ENCODE measurements at regions not wholly inside any gene's neighbourhood (a gene's known extent, or its start where the extent isn't known, plus 50 kb on each side); places are given as distances from the start of the nearest gene placed in this dataset.

- Histone ChIP-seq H4K5ac (ENCODE audit: insufficient read length, low read depth, low read length) (no peak overlapping the region), H3K4me1 (replicated peaks in 1 of 4; ENCODE audit: control insufficient read depth in 3 of 4, insufficient read depth in 4 of 4, low read length in 3 of 4) (no peaks in the 10 kb centered on the region), H2BK15ac (ENCODE audit: low read length) (no peak overlapping the region), H3K27ac (ENCODE audit: low read depth, low read length) (no peak overlapping the region), H2AK5ac (ENCODE audit: low read depth, low read length) (no peak overlapping the region), H2AFZ (ENCODE audit: low read length) (no peak overlapping the region), H3K4ac (replicated peaks; ENCODE audit: insufficient read length, low read depth, low read length) (no peak overlapping the region), H2BK12ac (ENCODE audit: low read depth, low read length) (no peak overlapping the region), H2BK5ac (ENCODE audit: low read depth, low read length) (no peak overlapping the region), H3K18ac (ENCODE audit: extremely low read depth, low read length) (no peak overlapping the region), H2BK20ac (ENCODE audit: low read length) (no peak overlapping the region), H3K36me3 (ENCODE audit: control insufficient read depth in 2 of 4, insufficient read depth in 4 of 4, low read length in 3 of 4) (no peaks in the 10 kb centered on the region), H3K9ac (replicated peaks in 1 of 4; ENCODE audit: extremely low read depth in 1 of 4, low read depth in 3 of 4, low read length in 3 of 4) (no peak overlapping the region), H3K79me1 (ENCODE audit: low read depth, low read length) (no peaks in the 10 kb centered on the region), H3K79me2 (ENCODE audit: control insufficient read depth in 1 of 2, insufficient read depth in 2 of 2, low read length in 2 of 2) (no peaks in the 10 kb centered on the region), H3K27me3 (replicated peaks in 1 of 4; ENCODE audit: control insufficient read depth in 3 of 4, extremely low read depth in 1 of 4, insufficient read depth in 3 of 4, low read length in 3 of 4) (0 out of 7 replicates have a peak, but pooled peaks cover 0 to 1% (median 0%) of the 10 kb centered on the region in 4 experiments), H3K4me2 (ENCODE audit: insufficient read depth in 1 of 2, low read depth in 2 of 2, low read length in 2 of 2) (no peak overlapping the region), H2BK120ac (replicated peaks; ENCODE audit: low read depth, low read length) (no peak overlapping the region), H3K56ac (replicated peaks; ENCODE audit: insufficient read length, low read depth, low read length) (no peak overlapping the region), H4K91ac (replicated peaks; ENCODE audit: insufficient read length, low read length) (no peak overlapping the region), H3K14ac (ENCODE audit: insufficient read length) (no peak overlapping the region), H3K23ac (ENCODE audit: insufficient read length) (no peak overlapping the region), H4K20me1 (replicated peaks in 1 of 2; ENCODE audit: control insufficient read depth in 1 of 2, insufficient read depth in 2 of 2, low read length in 2 of 2) (no peaks in the 10 kb centered on the region), H3K9me3 (ENCODE audit: insufficient read depth in 2 of 2, low read depth in 1 of 2, low read length in 1 of 2) (no peaks in the 10 kb centered on the region; a peak in 1 of 4 replicates), H3K23me2 (ENCODE audit: low read depth, low read length) (no peaks in the 10 kb centered on the region), H4K8ac (ENCODE audit: extremely low read depth, insufficient read depth, low read length) (no peak overlapping the region), H3K4me3 (ENCODE audit: extremely low read depth in 1 of 4, insufficient read depth in 2 of 4, low read depth in 3 of 4, low read length in 4 of 4) (no peak overlapping the region)
- CTCF ChIA-PET (ENCODE audit: partially characterized antibody) = interaction anchor here (0.6 to 3.4 kb wide), 5 partner anchors 9 to 1115 kb away, joined by 3 to 10 read pairs (median 3); no protein-coding TSS in a partner anchor
- POLR2A ChIA-PET (ENCODE audit: partially characterized antibody) = no interaction called here
- FAIRE-seq (no peak), DNase-seq (ENCODE audit: low read depth in 1 of 2, low spot score in 2 of 2) (no peak)
- WGBS, 2 experiments (ENCODE audit: extremely low coverage in 1 of 2, insufficient coverage in 1 of 2, insufficient read length in 1 of 2, insufficient replicate concordance in 2 of 2, low coverage in 1 of 2, low lambda C conversion rate in 2 of 2, missing lambda C conversion rate in 1 of 2) = 52% methylated on average over 2 of the region's 2 CpGs; no CpG with 5 or more reads in 1 of the 2 experiments
- no peak for TF ChIP-seq BRCA1 (IDR thresholded peaks at IDR 0.05; ENCODE audit: low read depth, low read length)
- no peak for TF ChIP-seq SP1 (IDR thresholded peaks at IDR 0.05; ENCODE audit: low read depth, low read length)
- no peak for TF ChIP-seq SAP30 (IDR thresholded peaks at IDR 0.05; ENCODE audit: insufficient read depth, insufficient replicate concordance, low read length)
Observed at GRCh38 chr4:14771504-14772175, 230.6 kb upstream of the CPEB2 start.

Data from H1 (cell line).